ENCODE measurements at regions not wholly inside any gene's neighbourhood (a gene's known extent, or its start where the extent isn't known, plus 50 kb on each side); places are given as distances from the start of the nearest gene placed in this dataset.

- TF ChIP-seq POLR2A (IDR thresholded peaks at IDR 0.05), result no peak
- TF ChIP-seq CTCF (IDR thresholded peaks at IDR 0.05), result no peak
These were observed 185.4 kb upstream of the CDH11 start for GRCh38 chr16:65307286-65307685.
